ENCODE measurements at regions not wholly inside any gene's neighbourhood (a gene's known extent, or its start where the extent isn't known, plus 50 kb on each side); places are given as distances from the start of the nearest gene placed in this dataset.
"Not testable (repeated sequence)": the region's sequence is repeated elsewhere in the genome, so short reads cannot be mapped to it uniquely, and the experiment has no call there.

DNA sequence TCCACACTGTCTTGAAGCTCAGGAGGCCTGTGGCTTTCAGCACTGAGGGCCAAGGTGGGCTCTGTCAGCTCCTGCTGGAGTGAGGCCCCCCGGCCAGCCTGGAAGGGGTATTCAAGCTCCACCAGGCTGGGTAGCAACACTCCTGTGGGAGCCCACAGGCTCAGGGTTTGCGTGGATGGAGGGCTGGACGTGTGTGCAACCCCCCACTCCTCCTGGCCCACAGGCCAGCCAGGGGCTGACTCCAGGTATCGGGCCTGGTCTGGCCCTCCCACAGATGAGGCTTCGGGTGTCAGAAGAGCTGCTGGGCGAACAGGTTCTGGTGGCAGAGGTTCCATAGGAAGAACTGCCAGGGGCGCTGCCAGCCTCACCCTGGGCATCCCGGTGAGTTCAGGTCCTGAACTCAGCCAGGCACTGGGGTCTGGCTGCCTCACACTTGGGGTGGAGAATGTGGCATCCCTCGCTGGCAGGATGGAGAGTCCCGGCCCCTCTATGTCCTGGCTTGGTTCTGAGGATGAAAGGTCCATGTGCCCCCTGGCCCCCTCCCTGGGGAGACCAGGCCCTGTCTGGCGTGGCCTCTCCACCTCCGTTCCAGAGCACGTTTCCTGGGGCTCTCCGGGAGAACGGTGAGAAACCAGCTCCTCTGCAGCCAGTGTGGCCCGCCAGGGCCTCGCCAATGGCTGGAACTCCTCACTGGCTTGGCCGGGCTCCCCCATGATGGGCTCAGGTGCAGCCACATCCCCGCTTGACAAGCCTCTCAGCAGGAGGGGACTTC is 64.6 kb upstream of the TARDBP start:
- Histone ChIP-seq H3K9me3 (ENCODE audit: control insufficient read depth in 2 of 3, insufficient read depth in 1 of 3, low read length in 3 of 3) (no peaks in the 10 kb centered on the region), H3K4me3 (ENCODE audit: low read length in 3 of 3) (no peak overlapping the region), H3K27ac (ENCODE audit: low read depth in 2 of 2, low read length in 2 of 2) (no peak overlapping the region), H3K27me3 (ENCODE audit: control insufficient read depth, insufficient read depth, low read length) (no peaks in the 10 kb centered on the region), H3K9ac (ENCODE audit: low read length in 3 of 3) (no peak overlapping the region), H3K36me3 (ENCODE audit: control insufficient read depth in 2 of 3, insufficient read depth in 3 of 3, low read length in 3 of 3) (no peaks in the 10 kb centered on the region), H3K4me1 (ENCODE audit: control insufficient read depth in 2 of 3, insufficient read depth in 2 of 3, low read depth in 1 of 3, low read length in 3 of 3) (peaks cover 0 to 11% (median 0%) of the 10 kb centered on the region in 3 donors)
- TF ChIP-seq CTCF (IDR thresholded peaks at IDR 0.05; ENCODE audit: borderline replicate concordance, extremely low read depth, insufficient read depth): no peak
- intact Hi-C loops (cut with DNase I): no loop called here
- FAIRE-seq (no peak), DNase-seq (peak in 1 of 5 donors; percentile 44)

- H3K9ac ChIP-seq (ENCODE audit: low read length in 3 of 3): no peak overlapping the region
- no peak for FAIRE-seq
- H3K36me3 ChIP-seq (ENCODE audit: control insufficient read depth in 2 of 3, insufficient read depth in 3 of 3, low read length in 3 of 3): no peaks in the 10 kb centered on the region
- peaks cover 0 to under 1% (median under 1%) of the 10 kb centered on the region in 3 donors for H3K9me3 ChIP-seq (ENCODE audit: control insufficient read depth in 2 of 3, insufficient read depth in 1 of 3, low read length in 3 of 3)
- H3K4me3 ChIP-seq (ENCODE audit: low read length in 3 of 3): no peak overlapping the region
- TF ChIP-seq CTCF (IDR thresholded peaks at IDR 0.05; ENCODE audit: borderline replicate concordance, extremely low read depth, insufficient read depth): no peak
- H3K4me1 ChIP-seq (ENCODE audit: control insufficient read depth in 2 of 3, insufficient read depth in 2 of 3, low read depth in 1 of 3, low read length in 3 of 3): peaks cover 0 to 11% (median 0%) of the 10 kb centered on the region in 3 donors
- H3K27me3 ChIP-seq (ENCODE audit: control insufficient read depth, insufficient read depth, low read length): no peaks in the 10 kb centered on the region
- intact Hi-C loops (cut with DNase I): no loop called here
- peak in 1 of 5 donors; percentile 59 for DNase-seq
- H3K27ac ChIP-seq (ENCODE audit: low read depth in 2 of 2, low read length in 2 of 2): no peak overlapping the region
These were observed 64.0 kb upstream of the TARDBP start for GRCh38 chr1:10948463-10948775.

DNA sequence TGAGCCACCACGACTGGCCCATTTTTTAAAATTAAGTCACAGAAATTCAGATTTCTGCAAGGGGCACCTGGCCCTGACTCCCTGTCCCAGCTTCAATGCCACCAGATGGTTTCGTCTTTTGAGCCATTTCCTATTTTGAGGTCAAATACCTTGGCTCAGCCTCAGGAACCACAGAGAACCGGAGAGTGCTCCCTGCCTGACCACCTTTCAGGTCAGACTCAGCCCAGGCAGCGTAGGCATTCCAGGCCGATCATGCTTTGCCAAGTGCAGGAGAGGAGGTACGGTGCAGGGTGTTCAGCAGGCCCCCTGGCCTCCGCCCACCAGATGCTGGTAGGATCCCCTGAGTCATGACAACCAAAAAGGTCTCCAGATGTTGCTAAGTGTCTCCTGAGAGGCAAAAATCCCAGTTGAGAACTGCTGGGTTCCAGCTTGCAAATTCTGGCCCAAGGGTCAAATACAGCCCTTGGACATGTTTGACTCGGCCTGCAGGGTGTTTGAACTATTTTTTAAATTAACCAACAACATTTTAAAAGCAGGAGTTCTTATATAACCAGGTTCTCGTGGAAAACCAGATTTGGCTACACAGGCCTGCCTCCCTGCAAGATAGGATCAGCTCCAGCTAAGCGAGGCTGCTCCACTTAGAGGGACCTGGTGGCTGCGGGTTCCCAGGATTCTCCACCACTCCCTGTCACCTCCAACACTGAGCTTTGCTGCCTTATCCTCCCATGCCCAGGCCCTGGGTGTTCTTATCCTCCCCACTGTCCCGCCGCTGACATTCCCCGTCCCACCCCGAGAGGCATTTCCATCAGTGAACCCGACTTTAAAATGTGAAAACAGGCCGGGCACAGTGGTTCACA is 61.9 kb upstream of the TARDBP start:
- no peak overlapping the region for H3K9ac ChIP-seq (ENCODE audit: low read length in 3 of 3)
- H3K36me3 ChIP-seq (ENCODE audit: control insufficient read depth in 2 of 3, insufficient read depth in 3 of 3, low read length in 3 of 3): no peaks in the 10 kb centered on the region
- intact Hi-C loops (cut with DNase I): no loop called here
- FAIRE-seq (no peak), DNase-seq (peak in 1 of 5 donors; percentile 55)
- TF ChIP-seq CTCF (IDR thresholded peaks at IDR 0.05; ENCODE audit: borderline replicate concordance, extremely low read depth, insufficient read depth): no peak
- peaks cover 0 to 5% (median 4%) of the 10 kb centered on the region in 3 donors for H3K9me3 ChIP-seq (ENCODE audit: control insufficient read depth in 2 of 3, insufficient read depth in 1 of 3, low read length in 3 of 3)
- no peak overlapping the region for H3K27ac ChIP-seq (ENCODE audit: low read depth in 2 of 2, low read length in 2 of 2)
- H3K27me3 ChIP-seq (ENCODE audit: control insufficient read depth, insufficient read depth, low read length): no peaks in the 10 kb centered on the region
- H3K4me3 ChIP-seq (ENCODE audit: low read length in 3 of 3): no peak overlapping the region
- H3K4me1 ChIP-seq (ENCODE audit: control insufficient read depth in 2 of 3, insufficient read depth in 2 of 3, low read depth in 1 of 3, low read length in 3 of 3): no peaks in the 10 kb centered on the region

GRCh38 chr1:10951298-10951697 is 61.2 kb upstream of the TARDBP start:
- H3K9me3 ChIP-seq (ENCODE audit: control insufficient read depth in 2 of 3, insufficient read depth in 1 of 3, low read length in 3 of 3); FAIRE-seq; H3K36me3 ChIP-seq (ENCODE audit: control insufficient read depth in 2 of 3, insufficient read depth in 3 of 3, low read length in 3 of 3); H3K27me3 ChIP-seq (ENCODE audit: control insufficient read depth, insufficient read depth, low read length); H3K4me1 ChIP-seq (ENCODE audit: control insufficient read depth in 2 of 3, insufficient read depth in 2 of 3, low read depth in 1 of 3, low read length in 3 of 3); H3K9ac ChIP-seq (ENCODE audit: low read length in 3 of 3); DNase-seq; H3K4me3 ChIP-seq (ENCODE audit: low read length in 3 of 3); H3K27ac ChIP-seq (ENCODE audit: low read depth in 2 of 2, low read length in 2 of 2); intact Hi-C loops (cut with DNase I): not testable (repeated sequence)
